Effector CD8-positive, alpha-beta T cell (primary cell): ENCODE measurements at regions not wholly inside any gene's neighbourhood (a gene's known extent, or its start where the extent isn't known, plus 50 kb on each side); places are given as distances from the start of the nearest gene placed in this dataset.
A peak's percentile ranks its signal among the peaks of the same experiment; 100 is the strongest.

Experiments
- DNase-seq: peaks from one replicate; lab custom pipeline; 2025; lab: John Stamatoyannopoulos, UW

GRCh38 chr1:13922466-13923110 lies 222.6 kb downstream of the PRDM2 start:
- DNase-seq, result no peak

- DNase-seq, result no peak
These were observed 226.6 kb downstream of the PRDM2 start for GRCh38 chr1:13926556-13926955.

- no peak for DNase-seq
These were observed 227.7 kb downstream of the PRDM2 start for GRCh38 chr1:13927736-13928135.

GRCh38 chr1:13929313-13929712 lies 229.3 kb downstream of the PRDM2 start:
- DNase-seq, result no peak

GRCh38 chr1:13930151-13930550 lies 230.2 kb downstream of the PRDM2 start:
- DNase-seq, result no peak

- no peak for DNase-seq
These were observed 231.2 kb downstream of the PRDM2 start for GRCh38 chr1:13931226-13931625.

- no peak for DNase-seq
These were observed 235.3 kb downstream of the PRDM2 start for GRCh38 chr1:13935336-13935735.

- no peak for DNase-seq
These were observed 241.3 kb downstream of the PRDM2 start for GRCh38 chr1:13941315-13941714.

- DNase-seq, result no peak
These were observed 243.1 kb downstream of the PRDM2 start for GRCh38 chr1:13943055-13943454.

GRCh38 chr1:13945856-13946255 lies 245.9 kb downstream of the PRDM2 start:
- DNase-seq, result no peak

GRCh38 chr1:13947658-13948057 lies 247.7 kb downstream of the PRDM2 start:
- DNase-seq, result no peak

GRCh38 chr1:13948396-13948795 lies 248.4 kb downstream of the PRDM2 start:
- DNase-seq, result no peak

GRCh38 chr1:13948888-13949391 lies 249.0 kb downstream of the PRDM2 start:
- DNase-seq, result no peak

- DNase-seq, result no peak
These were observed 249.6 kb downstream of the PRDM2 start for GRCh38 chr1:13949546-13949945.

- DNase-seq, result no peak
These were observed 250.6 kb downstream of the PRDM2 start for GRCh38 chr1:13950637-13951036.

GRCh38 chr1:13951793-13952751 lies 252.1 kb downstream of the PRDM2 start:
- DNase-seq, result no peak

- DNase-seq, result no peak
These were observed 253.0 kb downstream of the PRDM2 start for GRCh38 chr1:13952985-13953384.

GRCh38 chr1:13956393-13956792 lies 256.4 kb downstream of the PRDM2 start:
- no peak for DNase-seq

- peak; percentile 56 for DNase-seq
These were observed 260.5 kb downstream of the PRDM2 start for GRCh38 chr1:13960375-13960987.

- no peak for DNase-seq
These were observed 264.8 kb downstream of the PRDM2 start for GRCh38 chr1:13964768-13965167.

- no peak for DNase-seq
These were observed 265.9 kb downstream of the PRDM2 start for GRCh38 chr1:13965770-13966398.

- DNase-seq, result no peak
These were observed 267.7 kb downstream of the PRDM2 start for GRCh38 chr1:13967707-13968106.
